HCT116 (cell line): ENCODE measurements at regions not wholly inside any gene's neighbourhood (a gene's known extent, or its start where the extent isn't known, plus 50 kb on each side); places are given as distances from the start of the nearest gene placed in this dataset.

ENCODE experiments used
- ATAC-seq: fragments of 200-7000 bp; cut with Tn5 transposase; 2 replicates; pipeline ENCODE4 v1.9.1; 2020; ENCODE audit warnings: mild to moderate bottlenecking, moderate library complexity
- BruUV-seq: library from RNA; stranded (reverse); fragments of 400-500 nt; replicated peaks from 2 replicates; lab custom pipeline; 2021; lab: Mats Ljungman, UMichigan
- CTCF ChIA-PET: fragments of 300-600 bp; sonication (Branson Sonifier 250); formaldehyde crosslinking; loops from one replicate; lab custom pipeline; 2021; ENCODE audit warnings: antibody characterized with exemption; lab: Charles Lee
- POLR2A ChIA-PET: fragments of 300-600, 350-600 bp; sonication (Branson Sonifier 250); formaldehyde crosslinking; loops from one replicate; lab custom pipeline; 2021; ENCODE audit warnings: antibody characterized with exemption; lab: Charles Lee
- RAD21 ChIA-PET, 2 experiments: fragments of 300-600 bp; sonication (Branson Sonifier 250); formaldehyde crosslinking; loops; one replicate each; lab custom pipeline; 2023; ENCODE audit warnings: low total read pairs in 2 of 2; ENCODE audit not compliant: uncharacterized antibody in 2 of 2, unreplicated experiment in 2 of 2, low non-redundant PET in 1 of 2; lab: Charles Lee
- DNase-seq: peaks from one replicate; pipeline ENCODE4 v3.0.0-alpha.2; 2010; ENCODE audit warnings: low read depth, low spot score
- H2AFZ ChIP-seq: fragments of 200-600 bp; shearing (Covaris generic), sonication (generic); 2 replicates; pipeline ENCODE4 v1.6.1; 2017; ENCODE audit warnings: low read depth, mixed run types, mixed read lengths, antibody characterized with exemption, low read length; ENCODE audit not compliant: poor library complexity, severe bottlenecking
- H3K27ac ChIP-seq: 2 replicates; pipeline ENCODE4 v1.5.1; 2012; ENCODE audit warnings: low read depth, low read length
- H3K27me3 ChIP-seq: fragments of 200-600 bp; sonication (generic); 2 replicates; pipeline ENCODE4 v1.6.1; 2016; ENCODE audit warnings: mixed run types, low read length, mixed read lengths; ENCODE audit not compliant: insufficient read depth
- H3K36me3 ChIP-seq, 2 experiments: fragments of 200-500 bp in 1 of 2; fragments of 200-600 bp in 1 of 2; sonication (Bioruptor generic) in 1 of 2; sonication (generic) in 1 of 2; 2 replicates each; pipeline versions ENCODE4 v1.5.1 to v1.6.1; 2014 to 2016; ENCODE audit warnings: low read length in 2 of 2, inconsistent platforms in 1 of 2, mixed read lengths in 1 of 2, mixed run types in 1 of 2; ENCODE audit not compliant: insufficient read depth in 2 of 2, control insufficient read depth in 1 of 2
- H3K4me1 ChIP-seq, 2 experiments: fragments of 200-600 bp in 1 of 2; sonication (generic) in 1 of 2; 2 replicates each; pipeline versions ENCODE4 v1.5.1 to v1.6.1; 2012 to 2017; ENCODE audit warnings: low read length in 2 of 2, inconsistent platforms in 1 of 2, mild to moderate bottlenecking in 1 of 2, mixed read lengths in 1 of 2, mixed run types in 1 of 2, moderate library complexity in 1 of 2; ENCODE audit not compliant: insufficient read depth in 2 of 2, control insufficient read depth in 1 of 2
- H3K4me2 ChIP-seq: fragments of 200-600 bp; sonication (generic); 2 replicates; pipeline ENCODE4 v1.6.1; 2017; ENCODE audit warnings: mixed run types, low read length, mixed read lengths
- H3K4me3 ChIP-seq, 2 experiments: fragments of 200-600 bp in 1 of 2; sonication (generic) in 1 of 2; replicated peaks in 1 of 2; 2 replicates each; pipeline ENCODE4 v1.5.1; 2011 to 2016; ENCODE audit warnings: low read length in 2 of 2, control low read depth in 1 of 2, low read depth in 1 of 2, mild to moderate bottlenecking in 1 of 2, mixed read lengths in 1 of 2, mixed run types in 1 of 2
- H3K79me2 ChIP-seq: fragments of 200-600 bp; sonication (generic); 2 replicates; pipeline ENCODE4 v1.6.1; 2017; ENCODE audit warnings: mild to moderate bottlenecking, mixed run types, low read length, moderate library complexity, mixed read lengths; ENCODE audit not compliant: insufficient read depth
- H3K9ac ChIP-seq: fragments of 200-600 bp; sonication (generic); 2 replicates; pipeline ENCODE4 v1.6.1; 2016; ENCODE audit warnings: low read length, mixed read lengths
- H3K9me2 ChIP-seq: fragments of 200-600 bp; sonication (generic), shearing (Covaris generic); 2 replicates; pipeline ENCODE4 v1.6.1; 2017; ENCODE audit warnings: mixed run types, mild to moderate bottlenecking, moderate library complexity; ENCODE audit not compliant: insufficient read depth
- H3K9me3 ChIP-seq, 2 experiments: fragments of 200-500 bp in 1 of 2; fragments of 200-600 bp in 1 of 2; sonication (Bioruptor generic) in 1 of 2; sonication (generic) in 1 of 2; 2 replicates each; pipeline ENCODE4 v1.6.1; 2014 to 2017; ENCODE audit warnings: low read length in 2 of 2, mixed read lengths in 2 of 2, inconsistent platforms in 1 of 2, low read depth in 1 of 2, mild to moderate bottlenecking in 1 of 2, mixed run types in 1 of 2, moderate library complexity in 1 of 2; ENCODE audit not compliant: control insufficient read depth in 1 of 2, insufficient read depth in 1 of 2
- H4K20me1 ChIP-seq: fragments of 200-600 bp; sonication (generic), shearing (Covaris generic); 2 replicates; pipeline ENCODE4 v1.6.1; 2017; ENCODE audit warnings: mixed run types, mild to moderate bottlenecking, moderate library complexity; ENCODE audit not compliant: insufficient read depth
- CBX3 ChIP-seq: IDR thresholded peaks from 2 replicates; pipeline ENCODE4 v1.6.1; 2012; ENCODE audit warnings: low read depth
- CEBPB ChIP-seq: IDR thresholded peaks from 2 replicates; pipeline ENCODE4 v1.6.1; 2012; ENCODE audit warnings: low read depth
- EGR1 ChIP-seq: IDR thresholded peaks from 2 replicates; pipeline ENCODE4 v1.6.1; 2012; ENCODE audit warnings: low read depth
- ELF1 ChIP-seq: IDR thresholded peaks from 2 replicates; pipeline ENCODE4 v1.6.1; 2012; ENCODE audit warnings: low read depth, borderline replicate concordance
- EZH2 ChIP-seq: fragments of 200-600 bp; sonication (generic); IDR thresholded peaks from 2 replicates; pipeline ENCODE4 v1.6.1; 2017; ENCODE audit warnings: antibody characterized with exemption, mixed run types
- EZH2phosphoT487 ChIP-seq: fragments of 200-600 bp; IDR thresholded peaks from 2 replicates; pipeline ENCODE4 v1.6.1; 2018; ENCODE audit warnings: antibody characterized with exemption, borderline replicate concordance
- FOSL1 ChIP-seq: IDR thresholded peaks from 2 replicates; pipeline ENCODE4 v1.6.1; 2012; ENCODE audit warnings: low read depth
- JUND ChIP-seq: IDR thresholded peaks from 2 replicates; pipeline ENCODE4 v1.6.1; 2012
- POLR2A ChIP-seq: IDR thresholded peaks from 2 replicates; pipeline ENCODE4 v1.7.0; 2011; ENCODE audit warnings: borderline replicate concordance; ENCODE audit not compliant: insufficient read depth, insufficient read length; ENCODE audit errors: extremely low read depth
- POLR2AphosphoS5 ChIP-seq: IDR thresholded peaks from 2 replicates; pipeline ENCODE4 v1.6.1; 2011; ENCODE audit warnings: mild to moderate bottlenecking, low read depth, low read length, moderate library complexity
- REST ChIP-seq: IDR thresholded peaks from 2 replicates; pipeline ENCODE4 v1.6.1; 2012; ENCODE audit warnings: low read depth
- SIN3A ChIP-seq: IDR thresholded peaks from 2 replicates; pipeline ENCODE4 v1.6.1; 2012; ENCODE audit warnings: low read depth
- SP1 ChIP-seq: IDR thresholded peaks from 2 replicates; pipeline ENCODE4 v1.6.1; 2012; ENCODE audit warnings: low read depth
- TCF7L2 ChIP-seq: IDR thresholded peaks from 2 replicates; pipeline ENCODE4 v1.7.0; 2011; ENCODE audit warnings: borderline replicate concordance, inconsistent platforms; ENCODE audit not compliant: insufficient read depth, insufficient read length; ENCODE audit errors: extremely low read depth
- YY1 ChIP-seq: IDR thresholded peaks from 2 replicates; pipeline ENCODE4 v1.6.1; 2011; ENCODE audit warnings: low read length, low read depth, moderate library complexity, mild to moderate bottlenecking; ENCODE audit not compliant: insufficient replicate concordance; ENCODE audit errors: extremely low read depth
- ZBTB33 ChIP-seq: IDR thresholded peaks from 2 replicates; pipeline ENCODE4 v1.6.1; 2011; ENCODE audit warnings: mild to moderate bottlenecking, low read length, moderate library complexity; ENCODE audit not compliant: insufficient replicate concordance; ENCODE audit errors: extremely low read depth
- ZFX ChIP-seq: fragments of 450-650 bp; IDR thresholded peaks from 2 replicates; pipeline ENCODE4 v1.6.1; 2017
- ZNF274 ChIP-seq: fragments of 200-500 bp; sonication (Bioruptor generic); IDR thresholded peaks from 2 replicates; pipeline ENCODE4 v1.6.1; 2014; ENCODE audit warnings: mild to moderate bottlenecking, low read depth, low read length, inconsistent platforms
- intact Hi-C: fragments of 100-400 bp; cut with micrococcal nuclease; formaldehyde crosslinking; loops from 2 replicates; pipeline ENCODE4 v1.10.0; 2022
- TF ChIP-seq, protein P1 (sequence below): IDR thresholded peaks from 2 replicates; pipeline ENCODE4 v1.6.1; 2012

DNA sequence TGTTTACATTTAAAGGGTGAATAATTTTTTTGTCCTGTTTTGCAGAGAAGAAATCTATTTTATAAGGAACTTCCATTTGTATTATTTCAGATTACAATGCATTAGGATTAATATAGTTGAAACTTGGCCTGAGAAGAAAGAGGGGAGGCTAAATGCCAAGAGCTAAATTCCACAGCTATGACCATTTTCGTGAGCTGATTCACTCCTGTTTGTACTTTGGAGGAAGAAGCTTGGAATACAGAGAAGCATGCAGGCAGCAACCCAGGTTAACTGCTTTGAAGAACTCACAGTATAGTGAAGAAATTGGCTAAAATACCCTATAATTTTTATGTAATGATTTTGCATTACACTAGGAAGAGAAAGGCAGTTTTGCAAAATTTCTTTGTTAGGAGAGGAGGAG is 309.4 kb upstream of the KLF12 start:
- Histone ChIP-seq H3K9me3 (no peaks in the 10 kb centered on the region), H3K4me2 (no peak overlapping the region), H2AFZ (no peak overlapping the region), H3K27me3 (no peaks in the 10 kb centered on the region), H3K36me3 (no peaks in the 10 kb centered on the region), H3K79me2 (no peaks in the 10 kb centered on the region), H3K9me2 (no peaks in the 10 kb centered on the region), H3K4me3 (no peak overlapping the region), H3K27ac (no peak overlapping the region), H3K9ac (no peak overlapping the region), H3K4me1 (no peaks in the 10 kb centered on the region), H4K20me1 (no peaks in the 10 kb centered on the region)
- ChIA-PET POLR2A (no interaction called here), CTCF (no interaction called here), RAD21 (no interaction called here)
- intact Hi-C loops, result no loop called here
- no TSS peak for BruUV-seq
- no peak for DNase-seq
- no peak for ATAC-seq
- TF ChIP-seq EZH2 (no peak), TCF7L2 (no peak), YY1 (no peak), ZBTB33 (no peak), JUND (no peak), FOSL1 (no peak), ELF1 (no peak), REST (no peak), EGR1 (no peak), SIN3A (no peak), EZH2phosphoT487 (no peak), ZNF274 (no peak), POLR2AphosphoS5 (no peak), ZFX (no peak), CBX3 (no peak), SP1 (no peak), POLR2A (no peak), CEBPB (no peak)
- TF ChIP-seq, protein P1, sequence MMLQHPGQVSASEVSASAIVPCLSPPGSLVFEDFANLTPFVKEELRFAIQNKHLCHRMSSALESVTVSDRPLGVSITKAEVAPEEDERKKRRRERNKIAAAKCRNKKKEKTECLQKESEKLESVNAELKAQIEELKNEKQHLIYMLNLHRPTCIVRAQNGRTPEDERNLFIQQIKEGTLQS, result no peak
